ES-I3 (cell line): ENCODE measurements at regions not wholly inside any gene's neighbourhood (a gene's known extent, or its start where the extent isn't known, plus 50 kb on each side); places are given as distances from the start of the nearest gene placed in this dataset.
A peak's percentile ranks its signal among the peaks of the same experiment; 100 is the strongest.

Experiments
- H3K36me3 ChIP-seq: 2 replicates; pipeline ENCODE4 v1.6.1; 2013; ENCODE audit warnings: mild to moderate bottlenecking, low read length, control low read depth, moderate library complexity; ENCODE audit not compliant: insufficient read depth
- H3K4me1 ChIP-seq: 2 replicates; pipeline ENCODE4 v1.6.1; 2013; ENCODE audit warnings: mild to moderate bottlenecking, control low read depth, low read length; ENCODE audit not compliant: insufficient read depth
- H3K9ac ChIP-seq: 2 replicates; pipeline ENCODE4 v1.6.1; 2013; ENCODE audit warnings: low read depth, mild to moderate bottlenecking, low read length, moderate library complexity
- H3K9me3 ChIP-seq: 2 replicates; pipeline ENCODE4 v1.6.1; 2013; ENCODE audit warnings: mild to moderate bottlenecking, low read length, moderate library complexity; ENCODE audit not compliant: control insufficient read depth, insufficient read depth

GRCh38 chr7:92939666-92940360 lies 103.4 kb upstream of the CDK6 start:
- H3K9me3 ChIP-seq: 0 out of 2 replicates have a peak, but pooled peaks cover 4% of the 10 kb centered on the region
- H3K4me1 ChIP-seq: no peaks in the 10 kb centered on the region
- no peak overlapping the region for H3K9ac ChIP-seq
- no peaks in the 10 kb centered on the region for H3K36me3 ChIP-seq

DNA sequence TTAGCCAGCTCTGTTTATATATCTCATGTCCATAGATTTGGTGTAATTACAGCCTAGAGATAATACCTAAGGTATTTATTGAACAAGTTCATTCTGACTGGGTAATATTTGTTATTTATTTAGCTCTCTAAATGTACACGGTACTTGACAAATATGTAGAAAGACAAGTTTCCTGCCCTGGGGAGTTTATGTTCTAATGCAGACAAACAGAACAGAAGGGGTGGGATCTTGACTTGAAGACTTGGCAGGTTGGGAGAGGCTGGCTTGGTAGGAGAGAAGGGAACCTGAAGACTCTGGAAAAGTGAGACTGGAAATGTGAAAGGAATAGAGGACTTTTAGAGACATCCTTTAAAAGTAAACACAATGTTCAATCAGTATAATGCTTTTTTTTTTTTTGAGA lies 97.7 kb upstream of the CDK6 start:
- Histone ChIP-seq H3K9me3 (no peaks in the 10 kb centered on the region; the same call in 1 of the 2 replicates), H3K9ac (no peak overlapping the region), H3K36me3 (no peaks in the 10 kb centered on the region), H3K4me1 (no peaks in the 10 kb centered on the region)

DNA sequence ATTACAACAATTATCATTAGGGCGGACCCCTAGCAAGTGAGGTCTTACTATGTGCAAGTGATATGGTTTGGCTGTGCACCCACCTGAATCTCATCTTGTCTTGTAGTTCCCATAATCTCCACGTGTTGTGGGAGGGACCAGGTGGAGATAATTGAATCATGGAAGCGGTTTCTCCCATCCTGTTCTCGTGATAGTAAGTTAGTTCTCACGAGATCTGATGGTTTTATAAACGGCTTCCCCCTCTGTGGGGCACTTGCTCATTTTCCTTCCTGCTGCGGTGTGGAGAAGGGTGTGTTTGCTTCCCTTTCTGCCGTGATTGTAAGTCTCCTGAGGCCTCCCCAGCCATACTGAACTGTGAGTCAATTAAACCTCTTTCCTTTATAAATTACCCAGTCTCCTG lies 96.1 kb upstream of the CDK6 start:
- no peaks in the 10 kb centered on the region for H3K4me1 ChIP-seq
- H3K9ac ChIP-seq: no peak overlapping the region
- H3K9me3 ChIP-seq: no peaks in the 10 kb centered on the region; the same call in 1 of the 2 replicates
- H3K36me3 ChIP-seq: no peaks in the 10 kb centered on the region

DNA sequence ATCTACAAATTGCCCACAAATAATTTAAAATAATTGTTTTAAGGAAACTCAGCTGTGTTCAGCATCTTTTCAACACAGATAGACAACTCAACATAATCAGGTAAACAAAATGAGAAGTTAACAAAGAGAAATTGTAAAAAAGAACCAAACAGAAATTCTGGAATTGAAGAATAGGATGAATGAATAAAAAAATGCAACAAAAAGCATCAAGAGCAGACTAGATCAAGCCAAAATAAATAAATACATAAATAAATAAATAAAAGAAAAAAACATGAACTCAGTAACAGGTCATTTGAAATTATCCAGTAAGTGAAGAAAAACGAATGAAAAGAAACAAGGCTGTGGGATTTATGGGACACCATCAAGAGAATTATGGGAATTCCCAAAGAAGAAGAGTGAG lies 94.0 kb upstream of the CDK6 start:
- no peak overlapping the region for H3K9ac ChIP-seq
- peaks cover 8% of the 10 kb centered on the region for H3K4me1 ChIP-seq
- no peaks in the 10 kb centered on the region; the same call in 1 of the 2 replicates for H3K9me3 ChIP-seq
- H3K36me3 ChIP-seq: no peaks in the 10 kb centered on the region

DNA sequence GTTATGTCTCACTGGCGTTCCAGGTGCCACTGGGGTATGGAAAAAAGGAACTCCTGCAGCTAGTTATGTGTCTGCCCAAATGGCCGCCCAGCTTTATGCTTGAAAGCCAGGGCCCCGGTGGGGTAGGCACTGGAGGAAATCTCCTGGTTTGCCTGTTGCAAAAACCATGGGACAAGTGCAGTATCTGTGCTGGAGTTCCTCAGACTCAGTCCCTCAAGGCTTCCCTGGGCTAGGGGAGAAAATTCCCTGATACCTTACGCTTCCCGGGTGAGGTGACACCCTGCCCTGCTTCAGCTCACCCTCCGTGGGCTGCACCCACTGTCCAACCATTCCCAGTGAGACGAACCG lies 90.3 kb upstream of the CDK6 start:
- Histone ChIP-seq H3K9ac (peak overlapping the region; percentile 27; the same call in 1 of the 2 replicates), H3K36me3 (no peaks in the 10 kb centered on the region), H3K4me1 (peaks cover 9% of the 10 kb centered on the region), H3K9me3 (no peaks in the 10 kb centered on the region; the same call in 1 of the 2 replicates)

DNA sequence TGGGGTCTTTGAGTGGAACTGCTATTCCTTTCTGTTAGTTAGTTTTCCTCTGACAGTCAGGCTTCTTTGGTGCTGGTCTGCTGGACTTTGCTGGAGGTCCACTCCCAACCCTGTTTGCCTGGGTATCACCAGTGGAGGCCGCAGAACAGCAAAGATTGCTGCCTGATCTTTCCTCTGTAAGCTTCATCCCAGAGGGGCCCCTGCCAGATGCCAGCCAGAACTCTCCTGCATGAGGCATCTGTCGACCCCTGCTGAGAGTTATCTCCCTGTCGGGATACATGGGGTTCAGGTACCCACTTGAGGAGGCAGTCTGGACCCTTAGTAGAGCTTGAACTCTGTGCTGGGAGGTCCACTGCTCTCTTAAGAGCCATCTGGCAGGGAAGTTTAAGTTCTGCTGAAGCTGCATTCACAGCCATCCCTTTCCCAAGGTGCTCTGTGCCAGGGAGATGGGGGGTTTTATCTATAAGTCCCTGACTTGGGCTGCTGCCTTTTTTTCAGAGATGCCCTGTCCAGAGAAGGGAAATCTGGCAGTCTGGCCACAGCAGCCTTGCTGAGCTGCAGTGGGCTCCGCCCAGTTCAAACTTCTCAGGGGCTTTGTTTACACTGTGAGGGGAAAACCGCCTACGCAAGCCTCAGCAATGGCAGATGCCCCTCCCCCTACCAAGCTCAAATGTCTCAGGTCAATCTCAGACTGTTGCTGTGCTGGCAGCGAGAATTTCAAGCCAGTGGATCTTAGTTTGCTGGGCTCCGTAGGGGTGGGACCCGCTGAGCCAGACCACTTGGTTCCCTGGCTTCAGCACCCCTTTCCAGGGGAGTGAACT lies 89.7 kb upstream of the CDK6 start:
- Histone ChIP-seq H3K9me3 (no peaks in the 10 kb centered on the region; the same call in 1 of the 2 replicates), H3K9ac (peak overlapping the region; percentile 40), H3K36me3 (no peaks in the 10 kb centered on the region), H3K4me1 (peaks cover 9% of the 10 kb centered on the region)

GRCh38 chr7:92924800-92925199 lies 88.4 kb upstream of the CDK6 start:
- no peaks in the 10 kb centered on the region for H3K36me3 ChIP-seq
- no peaks in the 10 kb centered on the region; the same call in 1 of the 2 replicates for H3K9me3 ChIP-seq
- no peak overlapping the region for H3K9ac ChIP-seq
- peaks cover 9% of the 10 kb centered on the region for H3K4me1 ChIP-seq

DNA sequence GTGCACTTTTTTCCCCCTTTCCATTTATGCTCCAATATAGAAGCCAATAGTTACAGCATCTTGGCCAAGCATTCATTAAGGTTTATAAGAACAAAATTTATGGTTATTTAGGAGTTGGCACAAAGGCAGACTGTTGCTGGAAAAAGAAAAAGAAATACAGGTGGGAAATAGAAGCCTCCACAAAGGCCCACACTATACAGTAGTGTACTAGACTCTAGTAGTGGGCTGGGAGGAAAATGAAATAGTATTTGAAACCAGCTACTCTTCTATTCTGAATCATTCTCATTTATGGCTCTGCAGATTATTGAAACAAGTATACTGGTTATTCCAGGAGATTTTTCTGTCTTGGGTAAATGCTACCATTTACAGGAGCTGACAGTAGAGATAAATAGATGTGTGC lies 80.9 kb upstream of the CDK6 start:
- peaks cover 11% of the 10 kb centered on the region for H3K4me1 ChIP-seq
- H3K9me3 ChIP-seq: no peaks in the 10 kb centered on the region
- no peak overlapping the region for H3K9ac ChIP-seq

GRCh38 chr7:92916770-92917224 lies 80.4 kb upstream of the CDK6 start:
- H3K36me3 ChIP-seq: no peaks in the 10 kb centered on the region
- H3K9ac ChIP-seq: no peak overlapping the region

More for the DNA sequence above, 80.9 kb upstream of the CDK6 start:
- no peaks in the 10 kb centered on the region for H3K36me3 ChIP-seq

GRCh38 chr7:92915348-92915747 lies 79.0 kb upstream of the CDK6 start:
- H3K36me3 ChIP-seq: no peaks in the 10 kb centered on the region

More at GRCh38 chr7:92916770-92917224, 80.4 kb upstream of the CDK6 start:
- peaks cover 11% of the 10 kb centered on the region for H3K4me1 ChIP-seq
- H3K9me3 ChIP-seq: no peaks in the 10 kb centered on the region

GRCh38 chr7:92914645-92915044 lies 78.3 kb upstream of the CDK6 start:
- Histone ChIP-seq H3K36me3 (no peaks in the 10 kb centered on the region), H3K4me1 (peaks cover 11% of the 10 kb centered on the region), H3K9me3 (no peaks in the 10 kb centered on the region), H3K9ac (no peak overlapping the region)

More at GRCh38 chr7:92915348-92915747, 79.0 kb upstream of the CDK6 start:
- peaks cover 11% of the 10 kb centered on the region for H3K4me1 ChIP-seq
- no peak overlapping the region for H3K9ac ChIP-seq
- H3K9me3 ChIP-seq: no peaks in the 10 kb centered on the region

DNA sequence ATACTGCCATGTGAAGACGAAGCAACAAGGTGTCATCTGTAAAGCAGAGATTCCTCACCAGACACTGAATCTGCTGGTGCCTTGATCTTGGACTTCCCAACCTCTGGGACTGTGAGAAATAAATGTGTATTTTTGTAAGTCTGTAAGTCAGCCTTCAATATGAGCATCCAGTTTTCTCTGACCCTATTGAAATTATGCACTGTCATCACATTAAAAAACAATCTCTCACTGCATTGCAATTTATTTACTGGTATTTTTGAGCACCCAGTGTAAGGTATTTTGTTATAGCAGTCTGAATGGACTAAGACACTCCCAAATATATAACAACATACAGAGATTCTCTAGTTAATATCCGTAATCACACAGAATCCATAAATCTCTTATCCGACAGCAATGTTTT lies 77.5 kb upstream of the CDK6 start:
- H3K4me1 ChIP-seq: peaks cover 11% of the 10 kb centered on the region
- no peak overlapping the region for H3K9ac ChIP-seq

GRCh38 chr7:92910976-92911375 lies 74.6 kb upstream of the CDK6 start:
- H3K36me3 ChIP-seq: no peaks in the 10 kb centered on the region
- no peak overlapping the region for H3K9ac ChIP-seq
- H3K4me1 ChIP-seq: no peaks in the 10 kb centered on the region
- no peaks in the 10 kb centered on the region for H3K9me3 ChIP-seq

More for the DNA sequence above, 77.5 kb upstream of the CDK6 start:
- Histone ChIP-seq H3K36me3 (no peaks in the 10 kb centered on the region), H3K9me3 (no peaks in the 10 kb centered on the region)

DNA sequence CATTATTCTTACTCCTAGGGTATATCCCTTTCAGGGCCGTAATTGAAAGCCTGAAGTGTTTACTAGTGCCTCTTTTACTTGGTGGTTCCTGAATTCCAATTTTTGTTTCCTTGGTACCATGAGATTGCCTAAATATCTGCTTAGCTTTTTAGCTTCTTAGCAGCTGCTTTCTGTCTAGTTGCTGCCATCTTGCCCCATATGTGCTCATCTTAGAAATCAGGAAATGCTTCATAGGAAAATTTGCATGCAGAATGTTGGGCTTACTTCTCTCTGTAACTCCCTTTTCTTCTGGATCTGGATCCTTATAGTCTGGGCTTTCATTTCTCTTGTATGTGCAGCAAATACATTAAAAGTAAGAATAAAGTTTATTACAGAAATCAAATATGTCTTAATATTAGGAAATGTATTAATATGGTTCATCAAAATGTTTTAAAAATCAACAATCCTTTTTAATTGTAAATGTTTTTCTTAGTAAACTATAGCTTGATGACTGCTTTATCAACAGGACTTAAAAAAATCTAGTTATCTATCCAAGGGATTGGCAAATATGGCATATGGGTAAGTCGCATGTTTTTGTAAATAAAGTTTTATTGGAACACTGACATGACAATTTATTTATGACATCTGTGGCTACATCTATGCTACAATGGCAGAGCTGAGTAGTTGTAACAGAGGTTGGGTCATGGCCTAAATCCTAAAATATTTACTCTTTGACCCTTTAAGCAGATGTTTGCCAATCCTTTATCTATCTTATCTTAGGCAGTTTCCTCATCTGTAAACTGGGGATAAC lies 73.5 kb upstream of the CDK6 start:
- Histone ChIP-seq H3K36me3 (no peaks in the 10 kb centered on the region), H3K9me3 (no peaks in the 10 kb centered on the region), H3K9ac (no peak overlapping the region), H3K4me1 (no peaks in the 10 kb centered on the region)
